ENCODE measurements at regions not wholly inside any gene's neighbourhood (a gene's known extent, or its start where the extent isn't known, plus 50 kb on each side); places are given as distances from the start of the nearest gene placed in this dataset.

DNA sequence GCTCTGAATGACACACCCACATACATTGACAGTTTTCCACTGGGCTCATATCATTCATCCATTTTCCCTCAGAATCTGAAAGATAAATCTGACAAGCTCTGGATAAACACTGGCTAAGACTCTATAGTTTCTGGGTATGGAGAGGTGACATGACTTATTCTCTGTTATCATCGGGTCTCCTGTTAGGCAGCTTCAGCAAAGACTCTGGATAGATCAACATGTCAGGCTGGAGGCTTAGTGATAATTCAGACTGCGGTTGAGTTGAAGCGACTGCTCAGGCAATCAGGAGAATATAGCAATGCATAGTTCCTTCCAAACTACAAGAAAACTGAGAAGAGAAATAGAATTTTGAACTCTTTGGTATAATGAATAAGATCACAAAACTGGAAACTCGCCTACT is 394.6 kb downstream of the CBLN4 start:
- Histone ChIP-seq H3K4me2 (ENCODE audit: insufficient read depth, insufficient read length, low read length) (no peak overlapping the region), H4K8ac (replicated peaks; ENCODE audit: insufficient read length, low read depth, low read length) (no peak overlapping the region), H4K20me1 (ENCODE audit: control insufficient read depth, insufficient read depth, insufficient read length) (no peaks in the 10 kb centered on the region), H2AK5ac (ENCODE audit: insufficient read length, low read length) (no peak overlapping the region), H3K27ac (ENCODE audit: insufficient read length, low read depth, low read length) (no peak overlapping the region), H3K23me2 (ENCODE audit: insufficient read length, low read depth, low read length, poor library complexity, severe bottlenecking) (no peaks in the 10 kb centered on the region), H3T11ph (ENCODE audit: low read length) (no peak overlapping the region), H4K91ac (ENCODE audit: insufficient read length, low read depth, low read length) (no peak overlapping the region), H2BK12ac (ENCODE audit: insufficient read length, low read depth, low read length) (no peak overlapping the region), H3K9me3 (ENCODE audit: control insufficient read depth, low read depth, low read length) (no peaks in the 10 kb centered on the region), H2BK5ac (ENCODE audit: insufficient read length, low read length) (no peak overlapping the region), H2AFZ (ENCODE audit: low read length) (no peak overlapping the region), H2BK120ac (ENCODE audit: low read depth, low read length, poor library complexity, severe bottlenecking) (no peak overlapping the region), H3K4me1 (ENCODE audit: insufficient read depth, low read length) (no peaks in the 10 kb centered on the region), H3K56ac (ENCODE audit: insufficient read length, low read depth, low read length) (no peak overlapping the region), H2BK20ac (ENCODE audit: low read depth, low read length, poor library complexity, severe bottlenecking) (no peak overlapping the region), H4K5ac (ENCODE audit: insufficient read length, low read depth, low read length) (no peak overlapping the region), H3K23ac (ENCODE audit: insufficient read length, low read depth, low read length) (no peak overlapping the region), H3K79me1 (ENCODE audit: insufficient read depth, low read depth, low read length, poor library complexity, severe bottlenecking) (no peaks in the 10 kb centered on the region), H3K4ac (ENCODE audit: low read depth, low read length) (no peak overlapping the region), H3K79me2 (ENCODE audit: insufficient read depth, low read length) (no peaks in the 10 kb centered on the region), H3K9ac (ENCODE audit: extremely low read depth, insufficient read length, low read length) (no peak overlapping the region), H3K18ac (ENCODE audit: insufficient read length, low read depth, low read length) (no peak overlapping the region), H3K14ac (ENCODE audit: insufficient read depth, low read length) (no peak overlapping the region), H2BK15ac (ENCODE audit: low read depth, low read length) (no peak overlapping the region), H3K27me3 (ENCODE audit: insufficient read depth, low read length) (no peaks in the 10 kb centered on the region)
- peaks cover 7 to 10% of the 10 kb centered on the region in 2 experiments for H3K4me1 Mint-ChIP-seq
- no peaks in the 10 kb centered on the region for H3K36me3 Mint-ChIP-seq (ENCODE audit: insufficient read depth in 1 of 3, low read depth in 3 of 3)
- TF ChIP-seq, protein P1, sequence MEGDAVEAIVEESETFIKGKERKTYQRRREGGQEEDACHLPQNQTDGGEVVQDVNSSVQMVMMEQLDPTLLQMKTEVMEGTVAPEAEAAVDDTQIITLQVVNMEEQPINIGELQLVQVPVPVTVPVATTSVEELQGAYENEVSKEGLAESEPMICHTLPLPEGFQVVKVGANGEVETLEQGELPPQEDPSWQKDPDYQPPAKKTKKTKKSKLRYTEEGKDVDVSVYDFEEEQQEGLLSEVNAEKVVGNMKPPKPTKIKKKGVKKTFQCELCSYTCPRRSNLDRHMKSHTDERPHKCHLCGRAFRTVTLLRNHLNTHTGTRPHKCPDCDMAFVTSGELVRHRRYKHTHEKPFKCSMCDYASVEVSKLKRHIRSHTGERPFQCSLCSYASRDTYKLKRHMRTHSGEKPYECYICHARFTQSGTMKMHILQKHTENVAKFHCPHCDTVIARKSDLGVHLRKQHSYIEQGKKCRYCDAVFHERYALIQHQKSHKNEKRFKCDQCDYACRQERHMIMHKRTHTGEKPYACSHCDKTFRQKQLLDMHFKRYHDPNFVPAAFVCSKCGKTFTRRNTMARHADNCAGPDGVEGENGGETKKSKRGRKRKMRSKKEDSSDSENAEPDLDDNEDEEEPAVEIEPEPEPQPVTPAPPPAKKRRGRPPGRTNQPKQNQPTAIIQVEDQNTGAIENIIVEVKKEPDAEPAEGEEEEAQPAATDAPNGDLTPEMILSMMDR (conservative IDR thresholded peaks at IDR 0.05): no peak
- no peak for DNase-seq
- H3K4me3 Mint-ChIP-seq: no peak overlapping the region
- no peak overlapping the region for H3K27ac Mint-ChIP-seq
- no CpG with 5 or more reads among the region's 4 CpGs for WGBS (ENCODE audit: extremely low coverage, insufficient read length, low lambda C conversion rate)
- no peaks in the 10 kb centered on the region for H3K27me3 Mint-ChIP-seq (ENCODE audit: low read depth)
- peaks cover 2 to 6% of the 10 kb centered on the region in 2 experiments; a peak in 2 of 5 replicates for H3K9me3 Mint-ChIP-seq

All from H9 (cell line).